Retinal pigment epithelial cell (primary cell): ENCODE measurements at regions not wholly inside any gene's neighbourhood (a gene's known extent, or its start where the extent isn't known, plus 50 kb on each side); places are given as distances from the start of the nearest gene placed in this dataset.

Experiments
- DNase-seq: peaks from one replicate; pipeline ENCODE4 v3.0.0-alpha.2; 2010; ENCODE audit warnings: low read depth
- H3K4me3 ChIP-seq: 2 replicates; pipeline ENCODE4 v1.5.1; 2011; ENCODE audit warnings: mild to moderate bottlenecking, low read length, control low read depth, moderate library complexity
- CTCF ChIP-seq: conservative IDR thresholded peaks from 2 replicates; pipeline ENCODE4 v1.5.1; 2011; ENCODE audit warnings: low read depth, low read length, control low read depth, inconsistent platforms

DNA sequence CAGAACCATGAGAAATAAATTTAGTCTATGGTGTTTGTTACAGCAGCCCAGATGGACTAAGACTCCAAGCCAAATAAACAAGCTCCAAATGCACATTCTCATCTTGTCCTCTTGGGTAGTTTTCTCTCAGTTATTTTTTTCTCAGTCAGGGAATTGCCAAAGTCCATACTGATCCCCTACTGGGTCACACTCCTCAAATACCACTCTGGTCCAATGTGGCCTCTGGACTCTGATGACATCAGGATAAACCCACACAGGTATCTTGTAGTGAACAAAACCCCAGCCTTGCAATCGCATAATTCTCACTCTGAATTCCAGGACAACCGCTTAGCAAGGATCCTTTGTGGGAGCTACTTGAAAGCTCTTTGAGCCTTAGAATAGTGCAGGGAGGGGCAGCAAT lies 248.4 kb upstream of the JUN start:
- no peak overlapping the region for H3K4me3 ChIP-seq
- no peak for DNase-seq
- TF ChIP-seq CTCF = no peak

DNA sequence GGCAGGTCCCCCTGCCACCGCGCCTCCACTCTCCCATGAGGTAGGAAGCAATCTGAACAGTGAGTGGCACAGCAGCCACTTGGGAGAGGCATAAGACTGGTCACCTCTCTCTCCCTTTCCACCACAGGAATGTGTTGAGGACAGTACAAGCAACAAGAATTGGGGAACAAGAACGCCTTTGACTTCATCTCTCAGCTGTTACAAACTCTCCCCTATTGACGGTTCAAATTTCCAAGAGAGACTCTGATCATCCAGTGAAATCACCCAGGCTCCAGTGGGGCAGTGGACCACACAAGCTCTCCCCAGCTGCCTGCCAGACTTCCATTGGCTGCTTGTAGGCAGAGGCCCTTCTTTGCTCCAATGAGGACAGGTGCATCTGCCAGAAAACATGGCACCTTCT lies 249.9 kb upstream of the JUN start:
- TF ChIP-seq CTCF = no peak

DNA sequence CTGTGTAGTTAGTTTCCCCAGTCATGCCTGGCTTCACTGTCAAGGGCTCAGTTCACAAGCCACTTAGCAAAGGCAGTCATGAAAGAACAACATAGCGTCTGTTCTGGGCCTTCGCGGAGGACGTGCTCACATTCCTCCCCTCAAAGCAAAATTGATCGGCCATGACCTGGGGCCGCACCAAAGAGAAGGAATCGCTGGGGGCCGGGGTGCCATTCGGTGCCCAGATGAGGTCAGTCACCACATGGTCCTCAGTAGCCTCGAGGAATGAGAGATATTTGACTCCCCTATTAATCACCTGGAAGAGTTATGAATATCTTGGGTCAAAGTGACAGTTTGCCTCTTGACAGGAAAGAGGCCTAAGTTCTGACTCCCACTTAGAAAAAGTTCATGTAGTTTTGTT lies 251.1 kb upstream of the JUN start:
- H3K4me3 ChIP-seq = no peak overlapping the region
- TF ChIP-seq CTCF = no peak
- no peak for DNase-seq

More for the DNA sequence above, 249.9 kb upstream of the JUN start:
- H3K4me3 ChIP-seq = no peak overlapping the region
- DNase-seq = no peak

- no peak for TF ChIP-seq CTCF
- no peak for DNase-seq
These were observed 255.7 kb upstream of the JUN start for GRCh38 chr1:59039551-59039950.

DNA sequence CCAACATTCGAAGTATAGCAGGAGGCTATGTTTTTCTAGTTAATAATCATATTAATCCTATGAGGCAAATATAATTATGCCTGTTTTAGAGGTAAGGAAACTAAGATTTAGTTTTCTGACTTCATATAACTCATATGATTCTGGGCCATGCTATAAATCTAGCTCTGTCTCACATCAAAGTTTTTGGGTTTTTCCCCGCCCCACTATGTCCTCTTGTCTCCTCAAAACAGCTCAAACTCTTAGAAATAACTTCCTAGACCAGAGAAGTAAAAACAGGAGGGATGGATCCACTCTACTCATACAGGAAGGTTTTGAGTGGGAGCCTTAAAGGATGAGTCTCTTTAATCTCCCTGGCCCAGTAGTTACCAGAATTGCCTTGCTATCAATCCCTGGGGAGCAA lies 256.4 kb upstream of the FGGY start:
- no peak for DNase-seq
- TF ChIP-seq CTCF = no peak
- no peak overlapping the region for H3K4me3 ChIP-seq

More at GRCh38 chr1:59039551-59039950, 255.7 kb upstream of the JUN start:
- no peak overlapping the region for H3K4me3 ChIP-seq

- no peak overlapping the region for H3K4me3 ChIP-seq
- TF ChIP-seq CTCF = no peak
- no peak for DNase-seq
These were observed 255.1 kb upstream of the FGGY start for GRCh38 chr1:59041646-59042277.

DNA sequence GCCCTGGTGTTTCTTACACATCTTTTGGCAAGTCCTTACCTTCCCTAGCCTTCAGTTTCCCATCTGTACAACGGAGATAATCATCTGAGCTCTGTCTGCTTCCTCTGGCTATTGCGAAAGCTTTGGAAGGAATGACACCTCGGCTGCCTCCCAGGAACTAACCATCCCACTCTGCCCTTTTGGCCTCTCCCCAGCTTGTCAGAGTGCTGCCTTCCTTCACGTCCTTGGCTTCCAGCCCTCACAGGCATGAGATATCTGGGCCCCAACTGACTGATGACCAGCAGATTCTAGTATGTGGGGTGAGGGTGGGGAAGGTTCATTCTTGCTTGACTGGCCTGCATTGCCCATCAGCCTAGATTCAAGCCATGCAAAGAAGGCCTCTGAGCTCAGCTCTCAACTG lies 253.1 kb upstream of the FGGY start:
- no peak for TF ChIP-seq CTCF
- peak; percentile 21 for DNase-seq
- no peak overlapping the region for H3K4me3 ChIP-seq
